Psoas muscle (tissue), 7 donors: ENCODE measurements at regions not wholly inside any gene's neighbourhood (a gene's known extent, or its start where the extent isn't known, plus 50 kb on each side); places are given as distances from the start of the nearest gene placed in this dataset.

Experiments
- ATAC-seq, 4 donors: fragments of 200-7000 bp; cut with Tn5 transposase; one replicate each; pipeline ENCODE4 v1.9.1; 2020; ENCODE audit warnings: moderate library complexity in 3 of 4, mild to moderate bottlenecking in 2 of 4
- DNase-seq, 2 donors: peaks; one replicate each; pipeline ENCODE4 v3.0.0-alpha.2; 2020
- H3K27ac ChIP-seq: fragments of 200-600 bp; one replicate; pipeline ENCODE4 v1.8.0; 2022
- H3K27me3 ChIP-seq, 3 donors: fragments of 200-600 bp in 1 of 3; one replicate each; pipeline versions ENCODE4 v1.6.1 to v1.8.0; 2013 to 2022; ENCODE audit warnings: low read length in 2 of 3, mild to moderate bottlenecking in 2 of 3, moderate library complexity in 1 of 3; ENCODE audit not compliant: insufficient read depth in 3 of 3
- H3K36me3 ChIP-seq, 2 donors: fragments of 200-600 bp in 1 of 2; one replicate each; pipeline versions ENCODE4 v1.6.1 to v1.8.0; 2013 to 2022; ENCODE audit warnings: low read depth in 1 of 2, mild to moderate bottlenecking in 1 of 2, moderate library complexity in 1 of 2; ENCODE audit not compliant: insufficient read depth in 1 of 2
- H3K4me1 ChIP-seq: fragments of 200-600 bp; one replicate; pipeline ENCODE4 v1.8.0; 2022
- H3K4me3 ChIP-seq: fragments of 200-600 bp; one replicate; pipeline ENCODE4 v1.8.0; 2022; ENCODE audit warnings: mild to moderate bottlenecking
- H3K9me3 ChIP-seq: fragments of 200-600 bp; one replicate; pipeline ENCODE4 v1.8.0; 2022
- CTCF ChIP-seq: fragments of 200-600 bp; IDR thresholded peaks from one replicate; pipeline ENCODE4 v1.8.0; 2022; ENCODE audit warnings: antibody characterized with exemption
- WGBS, 3 donors: extraction: QIAGEN DNeasy Blood & Tissue Kit; methylation state at CpG; one replicate each; pipeline versions ENCODE4 v1.1.6 to v1.1.7; 2013; 5-methylcytosine and 5-hydroxymethylcytosine counted together
- intact Hi-C, 2 donors: fragments of 100-400 bp; cut with DNase I; formaldehyde crosslinking; loops; one replicate each; pipeline versions ENCODE4 v1.11.0 to v1.14.2; 2022
- donor health status: healthy with polysubstance abuse.
- donor health status: DM: no; HTN: no; CAD: no; lungs with moderate emphysema.
- donor health status: Bipolar disorder and iron deficiency.
- donor health status: healthy.
- donor health status: DM: yes; HTN: yes; CAD: no.
- donor health status: DM: no; HTN: no; CAD: no.
- donor health status: DM: yes; HTN: yes; CAD: no.

- H3K4me3 ChIP-seq = no peak overlapping the region
- 86 to 100% (median 91%) methylated on average over 1 of the region's 1 CpG for WGBS, 3 donors
- TF ChIP-seq CTCF = no peak
- no peak for ATAC-seq
- H3K36me3 ChIP-seq = no peaks in the 10 kb centered on the region
- H3K27ac ChIP-seq = no peak overlapping the region
- no peaks in the 10 kb centered on the region for H3K27me3 ChIP-seq
- no peaks in the 10 kb centered on the region for H3K4me1 ChIP-seq
- no peaks in the 10 kb centered on the region for H3K9me3 ChIP-seq
- no peak for DNase-seq
- intact Hi-C loops = no loop called here
Measured at GRCh38 chr2:181163139-181163538, 182.7 kb downstream of the UBE2E3 start.

- no peaks in the 10 kb centered on the region for H3K4me1 ChIP-seq
- intact Hi-C loops = no loop called here
- H3K27me3 ChIP-seq = no peaks in the 10 kb centered on the region
- no peaks in the 10 kb centered on the region for H3K9me3 ChIP-seq
- no peak overlapping the region for H3K27ac ChIP-seq
- H3K4me3 ChIP-seq = no peak overlapping the region
- TF ChIP-seq CTCF = no peak
- DNase-seq (no peak), ATAC-seq (no peak)
- no peaks in the 10 kb centered on the region for H3K36me3 ChIP-seq
Measured at GRCh38 chr2:181163691-181164090, 183.3 kb downstream of the UBE2E3 start.

- Histone ChIP-seq H3K27ac (no peak overlapping the region), H3K27me3 (no peaks in the 10 kb centered on the region), H3K36me3 (no peaks in the 10 kb centered on the region), H3K4me3 (no peak overlapping the region), H3K4me1 (no peaks in the 10 kb centered on the region), H3K9me3 (no peaks in the 10 kb centered on the region)
- TF ChIP-seq CTCF = no peak
- DNase-seq (no peak), ATAC-seq (no peak)
- intact Hi-C loops = no loop called here
Measured at GRCh38 chr2:181164699-181165098, 184.3 kb downstream of the UBE2E3 start.

GRCh38 chr2:181165199-181165868, 184.9 kb downstream of the UBE2E3 start:
- H3K27ac ChIP-seq = no peak overlapping the region
- no peaks in the 10 kb centered on the region for H3K36me3 ChIP-seq
- TF ChIP-seq CTCF = no peak
- H3K27me3 ChIP-seq = no peaks in the 10 kb centered on the region
- intact Hi-C loops = no loop called here
- no peaks in the 10 kb centered on the region for H3K9me3 ChIP-seq
- WGBS, 3 donors = 76 to 88% (median 77%) methylated on average over 6 of the region's 6 CpGs
- ATAC-seq (no peak), DNase-seq (no peak)
- no peak overlapping the region for H3K4me3 ChIP-seq
- no peaks in the 10 kb centered on the region for H3K4me1 ChIP-seq

- H3K36me3 ChIP-seq = no peaks in the 10 kb centered on the region
- H3K27me3 ChIP-seq = no peaks in the 10 kb centered on the region
- H3K9me3 ChIP-seq = no peaks in the 10 kb centered on the region
- intact Hi-C loops = no loop called here
- 31 to 43% (median 32%) methylated on average over 1 of the region's 1 CpG for WGBS, 3 donors
- no peak for ATAC-seq
- no peak overlapping the region for H3K4me3 ChIP-seq
- H3K4me1 ChIP-seq = peaks cover under 1% of the 10 kb centered on the region
- DNase-seq = no peak
- no peak overlapping the region for H3K27ac ChIP-seq
- TF ChIP-seq CTCF = no peak
Measured at GRCh38 chr2:181169503-181169902, 189.1 kb downstream of the UBE2E3 start.
